HFF-Myc (cell line): ENCODE measurements at regions not wholly inside any gene's neighbourhood (a gene's known extent, or its start where the extent isn't known, plus 50 kb on each side); places are given as distances from the start of the nearest gene placed in this dataset.

Experiments used
- DNase-seq: peaks from one replicate; pipeline ENCODE4 v3.0.0-alpha.2; 2011; ENCODE audit warnings: low read depth; ENCODE audit errors: extremely low read depth
- H3K4me3 ChIP-seq: replicated peaks from 2 replicates; pipeline ENCODE4 v1.5.1; 2011; ENCODE audit warnings: low read depth, mild to moderate bottlenecking, control low read depth, low read length
- TF ChIP-seq, protein P1 (sequence below): IDR thresholded peaks from 2 replicates; pipeline ENCODE4 v1.5.1; 2012; ENCODE audit warnings: mild to moderate bottlenecking, low read depth, low read length, control low read depth; ENCODE audit errors: missing control alignments

DNA sequence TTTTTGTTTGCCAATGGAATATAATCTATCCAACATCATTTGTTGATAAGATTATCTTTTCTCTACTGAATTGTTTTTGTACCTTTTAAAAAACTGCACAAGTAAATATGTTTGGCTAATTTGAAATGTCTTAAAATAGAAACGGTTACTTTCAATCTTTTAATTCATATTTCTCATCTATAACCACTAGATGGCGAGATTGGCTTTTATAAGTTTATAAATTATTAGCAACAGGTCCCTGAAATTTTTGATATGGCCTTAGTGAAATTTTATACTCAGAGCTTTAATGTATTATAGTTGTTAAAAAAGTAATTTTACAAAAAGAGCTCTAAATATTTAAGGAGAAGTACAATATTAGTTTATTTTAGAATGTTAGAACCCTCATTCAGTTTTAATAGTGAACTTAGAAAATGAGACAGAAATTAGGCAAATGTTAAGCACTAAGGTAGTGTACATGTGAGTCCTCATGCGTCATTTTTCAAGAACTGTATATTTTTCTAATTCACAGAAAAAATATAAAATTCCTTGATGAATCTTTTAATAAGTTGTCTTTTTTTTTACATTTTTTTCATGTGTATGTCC, 592.5 kb downstream of the ARL4A start:
- no peak for DNase-seq
- TF ChIP-seq, protein P1, sequence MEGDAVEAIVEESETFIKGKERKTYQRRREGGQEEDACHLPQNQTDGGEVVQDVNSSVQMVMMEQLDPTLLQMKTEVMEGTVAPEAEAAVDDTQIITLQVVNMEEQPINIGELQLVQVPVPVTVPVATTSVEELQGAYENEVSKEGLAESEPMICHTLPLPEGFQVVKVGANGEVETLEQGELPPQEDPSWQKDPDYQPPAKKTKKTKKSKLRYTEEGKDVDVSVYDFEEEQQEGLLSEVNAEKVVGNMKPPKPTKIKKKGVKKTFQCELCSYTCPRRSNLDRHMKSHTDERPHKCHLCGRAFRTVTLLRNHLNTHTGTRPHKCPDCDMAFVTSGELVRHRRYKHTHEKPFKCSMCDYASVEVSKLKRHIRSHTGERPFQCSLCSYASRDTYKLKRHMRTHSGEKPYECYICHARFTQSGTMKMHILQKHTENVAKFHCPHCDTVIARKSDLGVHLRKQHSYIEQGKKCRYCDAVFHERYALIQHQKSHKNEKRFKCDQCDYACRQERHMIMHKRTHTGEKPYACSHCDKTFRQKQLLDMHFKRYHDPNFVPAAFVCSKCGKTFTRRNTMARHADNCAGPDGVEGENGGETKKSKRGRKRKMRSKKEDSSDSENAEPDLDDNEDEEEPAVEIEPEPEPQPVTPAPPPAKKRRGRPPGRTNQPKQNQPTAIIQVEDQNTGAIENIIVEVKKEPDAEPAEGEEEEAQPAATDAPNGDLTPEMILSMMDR: no peak
- no peak overlapping the region for H3K4me3 ChIP-seq

DNA sequence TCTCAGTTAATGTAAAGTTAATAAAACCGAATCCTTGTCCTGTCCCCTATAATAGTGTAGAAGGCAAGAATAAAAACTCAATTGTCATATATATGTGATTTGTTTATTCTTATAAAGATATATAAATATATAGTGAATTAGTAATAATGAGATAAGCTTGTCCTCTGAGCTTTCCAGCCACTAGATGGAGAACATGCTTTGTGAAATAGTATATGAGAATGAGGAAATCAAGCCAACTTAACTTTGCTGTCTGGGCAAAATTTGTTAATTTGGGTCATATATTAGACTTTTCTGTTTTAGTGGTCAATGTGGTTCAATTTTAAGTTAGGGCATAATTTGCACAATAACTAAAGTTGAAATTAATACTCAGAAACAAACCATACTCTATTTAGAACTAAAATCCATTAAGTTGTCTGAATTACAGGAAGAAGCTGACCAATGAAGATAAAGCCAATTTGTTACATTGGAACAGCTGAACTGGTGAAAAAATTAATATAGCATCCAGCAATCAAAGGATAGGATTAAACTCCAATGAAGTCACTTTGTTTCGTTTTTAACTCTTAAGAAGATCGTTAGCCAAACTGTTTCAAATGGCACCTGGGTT, 595.0 kb downstream of the ARL4A start:
- no peak overlapping the region for H3K4me3 ChIP-seq
- no peak for DNase-seq
- TF ChIP-seq, protein P1: no peak

GRCh38 chr7:13286916-13287315, 599.5 kb downstream of the ARL4A start:
- no peak for DNase-seq
- TF ChIP-seq, protein P1: no peak
- H3K4me3 ChIP-seq: no peak overlapping the region

DNA sequence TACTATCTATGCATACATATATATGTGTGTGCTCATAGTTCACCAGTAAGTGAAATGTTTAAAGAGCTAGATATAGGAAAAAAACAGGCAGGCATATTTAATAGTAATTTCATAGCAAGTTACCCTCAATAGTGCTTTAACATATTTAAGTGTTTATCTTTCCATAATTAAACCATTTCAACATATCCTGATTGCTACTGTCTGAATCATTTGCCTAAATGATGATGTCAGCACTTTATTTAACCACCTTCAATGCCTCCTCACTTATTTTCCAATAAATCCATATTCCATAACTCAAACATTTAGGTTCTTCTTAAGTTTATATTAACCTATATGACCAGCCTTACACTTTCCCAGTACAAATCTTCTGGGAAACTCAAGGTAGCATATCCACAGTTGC, 601.1 kb downstream of the ARL4A start:
- DNase-seq: no peak
- TF ChIP-seq, protein P1: no peak
- H3K4me3 ChIP-seq: no peak overlapping the region

GRCh38 chr7:13290975-13291374, 603.5 kb downstream of the ARL4A start:
- no peak overlapping the region for H3K4me3 ChIP-seq
- no peak for DNase-seq
- TF ChIP-seq, protein P1: no peak

DNA sequence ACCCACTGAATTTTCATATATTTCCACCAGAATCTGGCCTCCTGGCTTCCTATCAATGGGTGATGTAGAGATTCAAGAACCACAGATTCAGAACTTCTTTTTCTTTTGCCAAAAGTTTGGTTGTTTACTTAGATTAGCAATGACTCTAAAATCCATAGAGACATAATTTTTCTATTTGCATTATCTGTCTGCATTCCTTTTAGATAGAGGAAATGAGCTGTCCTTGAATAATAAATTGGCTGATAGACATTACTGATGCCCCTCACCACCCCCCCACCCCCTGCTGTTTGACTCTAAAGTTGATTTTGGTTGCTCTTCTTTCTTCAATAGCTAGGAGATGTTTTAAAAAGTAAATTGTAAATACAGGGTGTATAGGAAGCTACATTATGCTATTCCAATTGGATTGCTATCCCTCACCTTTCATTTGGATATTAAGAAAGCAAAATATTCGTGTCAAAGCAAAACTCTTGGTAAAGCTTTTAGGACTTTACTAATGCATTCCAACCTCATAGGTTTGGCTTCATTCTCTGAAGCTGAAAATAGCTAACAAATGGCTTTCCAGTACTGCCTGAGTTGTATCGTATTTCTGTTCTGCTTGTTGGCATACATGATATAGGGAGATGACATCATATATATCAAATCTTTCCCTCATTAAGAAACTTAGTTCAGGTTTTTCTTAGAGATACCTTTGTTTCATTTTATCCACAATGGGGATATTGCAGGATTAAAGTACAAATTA, 606.0 kb downstream of the ARL4A start:
- TF ChIP-seq, protein P1: no peak
- H3K4me3 ChIP-seq: no peak overlapping the region
- DNase-seq: no peak

- TF ChIP-seq, protein P1: no peak
- H3K4me3 ChIP-seq: no peak overlapping the region
- DNase-seq: no peak
These were observed 619.6 kb downstream of the ARL4A start for GRCh38 chr7:13307040-13307439.
